ENCODE measurements at regions not wholly inside any gene's neighbourhood (a gene's known extent, or its start where the extent isn't known, plus 50 kb on each side); places are given as distances from the start of the nearest gene placed in this dataset.

DNA sequence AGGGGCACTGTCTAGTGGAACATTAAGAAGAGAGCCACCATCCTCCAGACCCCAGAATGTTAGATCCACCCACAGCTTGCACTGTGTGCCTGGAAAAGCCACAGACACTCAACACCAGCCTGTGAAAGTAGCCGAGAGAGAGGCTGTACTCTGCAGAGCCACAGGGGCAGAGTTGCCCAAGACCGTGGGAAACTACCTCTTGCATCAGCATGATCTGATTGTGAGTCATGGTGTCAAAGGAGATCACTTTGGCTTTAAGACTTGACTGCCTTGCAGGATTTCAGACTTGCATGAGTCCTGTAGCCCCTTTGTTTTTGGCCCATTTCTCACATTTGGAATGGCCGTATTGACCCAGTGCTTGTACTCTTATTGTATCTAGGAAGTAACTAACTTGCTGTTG is 115.9 kb upstream of the CCDC179 start:
- peak; percentile 91 for DNase-seq (ENCODE audit: low read depth)
- Histone ChIP-seq H3K9me3 (ENCODE audit: control insufficient read depth, low read length) (no peaks in the 10 kb centered on the region), H3K4me1 (ENCODE audit: control insufficient read depth, insufficient read depth, low read length) (peaks cover 13% of the 10 kb centered on the region), H3K4me3 (ENCODE audit: low read length) (no peak overlapping the region), H3K9ac (ENCODE audit: low read length) (no peak overlapping the region), H3K27me3 (replicated peaks; ENCODE audit: control insufficient read depth, insufficient read depth, low read length) (no peaks in the 10 kb centered on the region), H3K36me3 (ENCODE audit: control insufficient read depth, insufficient read depth, low read length, severe bottlenecking) (no peaks in the 10 kb centered on the region)

DNA sequence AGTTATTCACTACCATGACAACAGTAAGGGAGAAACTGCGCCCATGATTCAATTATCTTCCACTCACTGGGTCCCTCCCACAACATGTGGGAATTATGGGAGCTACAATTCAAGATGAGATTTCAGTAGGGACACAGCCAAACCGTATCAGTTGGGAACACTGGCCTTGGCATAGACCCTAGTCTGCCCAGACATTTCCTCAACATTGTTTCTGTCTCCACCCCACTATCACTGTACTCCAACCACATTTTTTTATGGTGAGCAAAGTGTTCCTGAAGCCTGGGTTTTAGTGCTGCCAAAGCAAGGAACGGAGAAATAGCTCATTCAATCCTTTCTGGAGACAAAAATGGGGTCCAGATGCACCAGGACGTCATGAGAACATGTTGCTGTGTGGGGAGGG is 122.6 kb upstream of the CCDC179 start:
- Histone ChIP-seq H3K36me3 (ENCODE audit: control insufficient read depth, insufficient read depth, low read length, severe bottlenecking) (no peaks in the 10 kb centered on the region), H3K9me3 (ENCODE audit: control insufficient read depth, low read length) (no peaks in the 10 kb centered on the region), H3K9ac (ENCODE audit: low read length) (no peak overlapping the region), H3K4me1 (ENCODE audit: control insufficient read depth, insufficient read depth, low read length) (no peaks in the 10 kb centered on the region), H3K27me3 (replicated peaks; ENCODE audit: control insufficient read depth, insufficient read depth, low read length) (no peaks in the 10 kb centered on the region), H3K4me3 (ENCODE audit: low read length) (no peak overlapping the region)
- no peak for DNase-seq (ENCODE audit: low read depth)

DNA sequence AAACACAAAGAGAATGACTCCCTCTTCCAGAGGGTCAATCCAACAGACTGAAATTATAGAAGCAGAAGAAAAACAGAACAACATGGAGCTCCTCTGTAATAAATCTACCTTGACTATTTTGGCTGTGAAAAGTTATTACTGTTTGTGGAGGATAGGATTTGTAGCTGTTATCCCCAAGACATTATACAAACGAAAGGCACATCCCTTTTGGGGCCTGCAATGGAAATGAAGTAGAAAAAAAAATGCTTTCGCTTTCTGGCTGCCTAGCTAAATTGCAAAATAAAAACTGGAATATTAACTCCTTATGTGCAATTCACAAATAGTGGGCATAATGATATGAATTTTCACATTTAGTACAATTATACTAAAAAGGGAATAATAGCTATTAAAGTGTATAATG is 123.8 kb upstream of the CCDC179 start:
- Histone ChIP-seq H3K27me3 (replicated peaks; ENCODE audit: control insufficient read depth, insufficient read depth, low read length) (no peaks in the 10 kb centered on the region), H3K9me3 (ENCODE audit: control insufficient read depth, low read length) (no peaks in the 10 kb centered on the region), H3K9ac (ENCODE audit: low read length) (no peak overlapping the region), H3K4me3 (ENCODE audit: low read length) (peak overlapping the region; percentile 37), H3K36me3 (ENCODE audit: control insufficient read depth, insufficient read depth, low read length, severe bottlenecking) (no peaks in the 10 kb centered on the region), H3K4me1 (ENCODE audit: control insufficient read depth, insufficient read depth, low read length) (no peaks in the 10 kb centered on the region)
- peak; percentile 3 for DNase-seq (ENCODE audit: low read depth)

DNA sequence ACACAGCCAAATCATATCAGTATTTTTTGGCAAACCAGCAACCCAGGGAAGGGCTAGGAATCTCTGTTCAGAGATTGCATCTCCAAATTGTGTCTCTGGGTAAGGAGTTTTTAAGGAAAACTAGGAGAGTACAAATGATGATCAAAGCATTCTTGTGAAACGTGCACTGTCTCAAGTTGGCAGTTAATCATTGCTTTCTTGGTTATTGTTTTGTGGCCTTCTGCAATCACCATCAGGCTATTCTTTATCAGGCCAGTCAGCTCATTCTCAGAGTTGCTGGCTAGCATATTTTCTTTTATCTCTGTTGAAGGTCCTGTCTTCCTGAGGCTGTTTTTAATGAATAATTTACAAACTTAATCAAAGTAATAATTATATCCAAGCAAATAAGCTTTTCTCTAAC is 129.1 kb upstream of the CCDC179 start:
- Histone ChIP-seq H3K4me3 (ENCODE audit: low read length) (no peak overlapping the region), H3K9me3 (ENCODE audit: control insufficient read depth, low read length) (peaks cover 33% of the 10 kb centered on the region), H3K4me1 (ENCODE audit: control insufficient read depth, insufficient read depth, low read length) (no peaks in the 10 kb centered on the region), H3K36me3 (ENCODE audit: control insufficient read depth, insufficient read depth, low read length, severe bottlenecking) (no peaks in the 10 kb centered on the region), H3K9ac (ENCODE audit: low read length) (no peak overlapping the region), H3K27me3 (replicated peaks; ENCODE audit: control insufficient read depth, insufficient read depth, low read length) (no peaks in the 10 kb centered on the region)
- DNase-seq (ENCODE audit: low read depth): no peak

DNA sequence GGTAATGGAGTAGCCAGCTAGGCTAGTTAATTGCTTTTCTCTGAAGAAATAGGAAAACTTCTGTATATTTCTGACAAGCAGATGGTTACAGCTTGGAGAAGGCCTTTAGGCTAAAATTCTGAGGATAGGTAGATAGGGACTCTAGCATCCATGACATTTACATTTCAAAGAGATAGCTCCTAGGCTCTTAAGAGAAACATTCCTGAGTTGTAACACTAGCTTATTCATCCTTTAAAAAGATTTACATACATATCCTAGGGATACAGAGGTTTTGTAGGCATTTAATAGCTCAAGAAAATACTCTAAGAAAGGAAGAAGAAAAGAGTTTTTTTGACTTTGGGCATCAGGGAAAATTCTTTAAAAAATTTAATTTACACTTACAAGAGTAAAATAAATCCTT is 130.9 kb upstream of the CCDC179 start:
- Histone ChIP-seq H3K4me3 (ENCODE audit: low read length) (no peak overlapping the region), H3K36me3 (ENCODE audit: control insufficient read depth, insufficient read depth, low read length, severe bottlenecking) (no peaks in the 10 kb centered on the region), H3K27me3 (replicated peaks; ENCODE audit: control insufficient read depth, insufficient read depth, low read length) (no peaks in the 10 kb centered on the region), H3K4me1 (ENCODE audit: control insufficient read depth, insufficient read depth, low read length) (no peaks in the 10 kb centered on the region), H3K9me3 (ENCODE audit: control insufficient read depth, low read length) (peaks cover 39% of the 10 kb centered on the region), H3K9ac (ENCODE audit: low read length) (no peak overlapping the region)
- DNase-seq (ENCODE audit: low read depth): no peak

DNA sequence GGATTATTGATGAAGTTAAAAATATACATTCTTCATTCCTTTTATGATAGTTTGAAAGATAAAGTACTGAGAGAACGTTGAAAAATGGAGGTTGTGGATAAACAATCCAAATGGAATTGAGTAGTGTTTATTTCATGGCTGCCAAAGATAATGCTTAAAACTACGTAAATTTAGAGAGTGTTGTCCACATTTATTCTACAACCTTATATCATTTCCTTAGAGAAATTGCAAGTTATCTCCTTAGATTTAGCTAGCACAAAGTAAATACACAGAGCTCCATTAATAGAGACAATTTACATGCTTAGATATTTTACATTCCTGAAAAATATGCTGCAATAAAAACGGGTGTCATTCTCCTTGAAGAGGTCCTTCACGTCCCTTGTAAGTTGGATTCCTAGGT is 146.5 kb upstream of the CCDC179 start:
- Histone ChIP-seq H3K36me3 (ENCODE audit: control insufficient read depth, insufficient read depth, low read length, severe bottlenecking) (no peaks in the 10 kb centered on the region), H3K27me3 (replicated peaks; ENCODE audit: control insufficient read depth, insufficient read depth, low read length) (no peaks in the 10 kb centered on the region), H3K4me3 (ENCODE audit: low read length) (no peak overlapping the region), H3K9me3 (ENCODE audit: control insufficient read depth, low read length) (peaks cover 19% of the 10 kb centered on the region), H3K4me1 (ENCODE audit: control insufficient read depth, insufficient read depth, low read length) (no peaks in the 10 kb centered on the region), H3K9ac (ENCODE audit: low read length) (no peak overlapping the region)
- DNase-seq (ENCODE audit: low read depth): no peak

DNA sequence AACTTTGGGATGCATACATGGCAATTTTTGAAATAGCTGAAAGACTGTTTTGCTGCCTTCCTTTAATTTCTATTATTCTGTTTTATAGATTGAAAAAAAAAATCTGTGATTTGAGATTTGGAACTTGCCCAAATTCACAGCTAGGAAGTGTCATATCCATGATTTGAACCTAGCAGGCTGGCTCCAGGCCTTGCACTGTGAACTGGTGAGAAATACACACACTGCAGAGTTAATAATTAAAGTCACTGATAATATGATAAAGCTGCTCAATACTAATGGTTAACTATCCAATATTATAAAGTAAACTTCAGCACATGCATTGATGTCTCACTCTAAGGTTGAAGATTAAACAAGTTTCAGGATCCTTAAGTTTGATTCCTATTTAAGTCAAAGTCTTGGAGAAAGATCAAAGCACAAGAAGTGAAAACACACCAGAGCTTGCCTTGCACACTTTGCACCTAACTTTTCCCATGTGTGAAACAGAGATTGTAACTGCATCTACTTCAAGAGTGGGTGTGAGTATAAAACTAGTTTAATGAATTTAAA is 150.6 kb upstream of the CCDC179 start:
- H3K27me3 ChIP-seq (replicated peaks; ENCODE audit: control insufficient read depth, insufficient read depth, low read length): no peaks in the 10 kb centered on the region
- no peaks in the 10 kb centered on the region for H3K4me1 ChIP-seq (ENCODE audit: control insufficient read depth, insufficient read depth, low read length)
- H3K4me3 ChIP-seq (ENCODE audit: low read length): no peak overlapping the region
- H3K9me3 ChIP-seq (ENCODE audit: control insufficient read depth, low read length): no peaks in the 10 kb centered on the region
- no peaks in the 10 kb centered on the region for H3K36me3 ChIP-seq (ENCODE audit: control insufficient read depth, insufficient read depth, low read length, severe bottlenecking)
- DNase-seq (ENCODE audit: low read depth): no peak
- no peak overlapping the region for H3K9ac ChIP-seq (ENCODE audit: low read length)

DNA sequence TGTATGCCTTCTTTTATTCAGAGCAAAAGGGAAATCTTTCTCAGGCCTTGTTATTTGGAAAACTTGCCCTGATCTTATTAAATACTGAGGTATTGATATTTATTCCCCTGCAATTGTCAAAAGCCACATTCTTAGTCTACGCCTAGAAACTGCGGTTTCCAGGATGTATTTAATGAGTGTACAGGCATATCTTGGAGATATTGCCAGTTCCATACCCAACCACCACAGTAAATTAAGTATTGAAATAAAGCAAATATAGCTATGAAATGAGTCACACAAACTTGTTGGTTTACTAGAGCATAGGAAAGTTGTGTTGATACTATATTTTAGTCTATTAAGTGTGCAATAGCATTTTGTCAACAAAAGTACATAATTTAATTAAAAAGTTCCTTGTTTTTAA is 152.7 kb upstream of the CCDC179 start:
- no peaks in the 10 kb centered on the region for H3K4me1 ChIP-seq (ENCODE audit: control insufficient read depth, insufficient read depth, low read length)
- no peak overlapping the region for H3K4me3 ChIP-seq (ENCODE audit: low read length)
- no peak for DNase-seq (ENCODE audit: low read depth)
- no peak overlapping the region for H3K9ac ChIP-seq (ENCODE audit: low read length)
- no peaks in the 10 kb centered on the region for H3K36me3 ChIP-seq (ENCODE audit: control insufficient read depth, insufficient read depth, low read length, severe bottlenecking)
- H3K27me3 ChIP-seq (replicated peaks; ENCODE audit: control insufficient read depth, insufficient read depth, low read length): no peaks in the 10 kb centered on the region
- H3K9me3 ChIP-seq (ENCODE audit: control insufficient read depth, low read length): no peaks in the 10 kb centered on the region

DNA sequence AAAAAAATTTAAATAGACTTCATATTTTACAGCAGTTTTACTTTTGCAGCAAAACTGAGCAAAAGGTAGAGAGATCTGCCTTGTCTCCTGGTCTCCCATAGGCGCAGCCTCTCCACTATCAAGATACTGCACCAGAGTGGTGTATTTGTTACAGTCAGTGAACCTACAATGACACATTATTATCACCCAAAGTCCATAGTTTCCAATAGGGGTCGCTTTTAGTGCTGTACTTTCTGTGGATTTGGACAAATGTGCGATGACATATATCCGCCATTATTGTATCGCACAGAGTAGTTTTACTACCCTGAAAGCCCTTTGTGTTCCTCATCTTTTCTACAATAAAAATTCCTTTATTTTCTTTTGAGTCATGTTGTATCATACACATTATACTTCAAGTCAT is 153.2 kb upstream of the CCDC179 start:
- DNase-seq (ENCODE audit: low read depth): no peak
- Histone ChIP-seq H3K4me3 (ENCODE audit: low read length) (no peak overlapping the region), H3K9me3 (ENCODE audit: control insufficient read depth, low read length) (no peaks in the 10 kb centered on the region), H3K9ac (ENCODE audit: low read length) (no peak overlapping the region), H3K36me3 (ENCODE audit: control insufficient read depth, insufficient read depth, low read length, severe bottlenecking) (no peaks in the 10 kb centered on the region), H3K4me1 (ENCODE audit: control insufficient read depth, insufficient read depth, low read length) (no peaks in the 10 kb centered on the region), H3K27me3 (replicated peaks; ENCODE audit: control insufficient read depth, insufficient read depth, low read length) (peaks cover 4% of the 10 kb centered on the region)

DNA sequence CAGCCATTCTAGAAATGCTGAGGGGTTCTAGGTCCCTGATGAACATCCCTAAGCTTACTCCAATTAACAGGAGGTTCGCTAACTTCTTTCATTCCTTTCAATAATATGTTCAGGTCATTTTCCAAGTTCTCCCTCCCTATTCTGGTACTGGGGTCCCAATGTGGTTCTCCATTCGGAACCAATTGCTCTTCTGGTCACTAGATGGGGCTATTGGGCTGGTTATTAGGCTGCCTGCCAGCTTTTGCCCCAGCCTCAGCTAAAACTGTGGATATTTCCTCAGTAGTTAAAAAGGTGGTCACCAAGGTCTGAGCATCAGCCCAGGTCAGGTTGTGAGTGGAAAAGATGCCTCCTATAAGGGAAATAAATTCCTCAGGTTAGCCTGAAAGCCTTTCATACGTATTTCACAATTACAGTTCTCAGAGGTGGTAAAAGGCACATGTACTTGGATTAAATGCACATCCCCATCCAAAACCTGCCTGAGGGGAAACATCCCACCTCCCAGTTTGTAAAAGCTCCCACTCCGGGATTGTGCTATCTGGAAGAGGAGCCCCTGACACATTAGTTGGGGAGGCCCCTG is 161.1 kb upstream of the CCDC179 start:
- H3K9ac ChIP-seq (ENCODE audit: low read length): no peak overlapping the region
- no peaks in the 10 kb centered on the region for H3K36me3 ChIP-seq (ENCODE audit: control insufficient read depth, insufficient read depth, low read length, severe bottlenecking)
- H3K9me3 ChIP-seq (ENCODE audit: control insufficient read depth, low read length): no peaks in the 10 kb centered on the region
- peak; percentile 78 for DNase-seq (ENCODE audit: low read depth)
- no peaks in the 10 kb centered on the region for H3K4me1 ChIP-seq (ENCODE audit: control insufficient read depth, insufficient read depth, low read length)
- H3K4me3 ChIP-seq (ENCODE audit: low read length): no peak overlapping the region
- H3K27me3 ChIP-seq (replicated peaks; ENCODE audit: control insufficient read depth, insufficient read depth, low read length): peaks cover 6% of the 10 kb centered on the region

DNA sequence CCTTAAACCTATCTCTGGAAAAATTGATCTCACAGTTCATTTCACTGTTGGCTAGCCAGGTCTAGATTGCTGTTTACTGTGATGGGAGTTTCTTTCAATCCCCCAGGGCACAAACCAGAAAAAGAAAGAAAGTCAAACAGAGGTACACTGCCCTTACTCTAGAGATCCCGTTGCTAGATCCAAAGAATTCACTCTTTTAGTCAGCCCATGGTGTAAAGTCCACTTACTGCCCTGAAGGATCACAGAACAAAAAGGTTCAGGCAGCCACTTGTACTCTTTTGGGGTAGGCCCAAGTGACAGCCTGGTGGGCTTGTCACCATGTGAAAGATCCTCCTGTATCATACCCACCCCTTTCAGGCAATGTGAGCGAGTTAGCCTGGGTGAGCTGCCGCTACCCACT is 162.6 kb upstream of the CCDC179 start:
- H3K4me1 ChIP-seq (ENCODE audit: control insufficient read depth, insufficient read depth, low read length): no peaks in the 10 kb centered on the region
- H3K27me3 ChIP-seq (replicated peaks; ENCODE audit: control insufficient read depth, insufficient read depth, low read length): peaks cover 6% of the 10 kb centered on the region
- no peak overlapping the region for H3K4me3 ChIP-seq (ENCODE audit: low read length)
- no peaks in the 10 kb centered on the region for H3K9me3 ChIP-seq (ENCODE audit: control insufficient read depth, low read length)
- no peaks in the 10 kb centered on the region for H3K36me3 ChIP-seq (ENCODE audit: control insufficient read depth, insufficient read depth, low read length, severe bottlenecking)
- DNase-seq (ENCODE audit: low read depth): no peak
- H3K9ac ChIP-seq (ENCODE audit: low read length): no peak overlapping the region

DNA sequence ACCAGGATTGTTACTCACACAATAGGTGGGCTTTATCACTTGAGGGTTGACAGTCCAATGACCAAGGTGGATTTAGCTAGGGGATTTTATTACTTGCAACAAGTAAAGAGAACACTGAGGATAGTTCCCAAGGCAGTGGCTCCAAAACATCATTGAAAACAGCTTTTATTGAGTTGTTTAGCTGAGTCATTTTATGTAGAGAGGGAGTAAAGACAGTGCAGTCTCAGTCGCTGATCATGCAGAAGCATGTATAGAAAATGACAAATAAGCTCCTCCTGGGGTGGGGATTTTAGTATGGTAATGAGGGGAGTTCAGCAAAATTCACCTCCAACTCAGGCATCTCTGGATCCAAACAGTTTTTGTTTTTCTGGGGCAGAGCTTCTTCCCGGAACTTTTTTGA is 163.0 kb upstream of the CCDC179 start:
- H3K9ac ChIP-seq (ENCODE audit: low read length): no peak overlapping the region
- no peak for DNase-seq (ENCODE audit: low read depth)
- H3K4me1 ChIP-seq (ENCODE audit: control insufficient read depth, insufficient read depth, low read length): no peaks in the 10 kb centered on the region
- H3K27me3 ChIP-seq (replicated peaks; ENCODE audit: control insufficient read depth, insufficient read depth, low read length): peaks cover 4% of the 10 kb centered on the region
- no peaks in the 10 kb centered on the region for H3K9me3 ChIP-seq (ENCODE audit: control insufficient read depth, low read length)
- H3K36me3 ChIP-seq (ENCODE audit: control insufficient read depth, insufficient read depth, low read length, severe bottlenecking): no peaks in the 10 kb centered on the region
- H3K4me3 ChIP-seq (ENCODE audit: low read length): no peak overlapping the region
